ENCODE measurements at regions not wholly inside any gene's neighbourhood (a gene's known extent, or its start where the extent isn't known, plus 50 kb on each side); places are given as distances from the start of the nearest gene placed in this dataset.

GRCh38 chr11:27266125-27266524 lies 96.9 kb downstream of the CCDC34 start:
- no peaks in the 10 kb centered on the region for H3K36me3 ChIP-seq (ENCODE audit: control insufficient read depth, insufficient read depth, low read length)
- H3K4me1 ChIP-seq (ENCODE audit: control insufficient read depth, insufficient read depth, low read length): no peaks in the 10 kb centered on the region
- H3K9me3 ChIP-seq (ENCODE audit: control insufficient read depth, insufficient read depth, low read length): no peaks in the 10 kb centered on the region
- no peak for DNase-seq (ENCODE audit: low read depth in 4 of 6, low spot score in 6 of 6)
- no peak overlapping the region for H3K27ac ChIP-seq (ENCODE audit: low read depth, low read length)
- no peak overlapping the region for H3K4me3 ChIP-seq (ENCODE audit: low read depth, low read length)
- 60% methylated on average over 1 of the region's 2 CpGs for WGBS (ENCODE audit: insufficient coverage)
- H3K27me3 ChIP-seq (ENCODE audit: control insufficient read depth, insufficient read depth, low read length): no peaks in the 10 kb centered on the region

DNA sequence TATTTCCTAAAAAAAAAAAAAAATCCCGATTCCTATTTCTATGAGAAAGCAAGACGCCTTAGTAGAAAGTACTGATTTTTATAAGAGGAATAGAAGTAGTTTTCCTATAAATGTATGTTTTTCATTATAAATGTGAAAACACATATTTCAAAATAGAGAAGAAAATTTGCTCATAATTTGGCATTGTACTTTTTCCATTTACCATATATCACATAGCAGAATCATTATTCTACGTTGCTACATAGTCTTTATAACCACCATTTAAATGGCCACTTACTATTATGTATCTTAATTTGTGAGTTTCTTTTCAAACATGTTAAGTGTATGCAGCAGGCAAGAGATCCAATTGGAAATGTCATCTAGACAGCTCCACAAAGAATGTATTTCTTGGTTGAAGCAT lies 99.0 kb downstream of the CCDC34 start:
- no peaks in the 10 kb centered on the region for H3K27me3 ChIP-seq (ENCODE audit: control insufficient read depth, insufficient read depth, low read length)
- no peaks in the 10 kb centered on the region for H3K36me3 ChIP-seq (ENCODE audit: control insufficient read depth, insufficient read depth, low read length)
- no peaks in the 10 kb centered on the region for H3K4me1 ChIP-seq (ENCODE audit: control insufficient read depth, insufficient read depth, low read length)
- H3K27ac ChIP-seq (ENCODE audit: low read depth, low read length): no peak overlapping the region
- H3K4me3 ChIP-seq (ENCODE audit: low read depth, low read length): no peak overlapping the region
- WGBS (ENCODE audit: insufficient coverage): no CpG with 5 or more reads among the region's 3 CpGs
- no peak for DNase-seq (ENCODE audit: low read depth in 4 of 6, low spot score in 6 of 6)
- no peaks in the 10 kb centered on the region for H3K9me3 ChIP-seq (ENCODE audit: control insufficient read depth, insufficient read depth, low read length)

- H3K9me3 ChIP-seq (ENCODE audit: control insufficient read depth, insufficient read depth, low read length): no peaks in the 10 kb centered on the region
- H3K36me3 ChIP-seq (ENCODE audit: control insufficient read depth, insufficient read depth, low read length): no peaks in the 10 kb centered on the region
- H3K27me3 ChIP-seq (ENCODE audit: control insufficient read depth, insufficient read depth, low read length): no peaks in the 10 kb centered on the region
- no peaks in the 10 kb centered on the region for H3K4me1 ChIP-seq (ENCODE audit: control insufficient read depth, insufficient read depth, low read length)
- no peak overlapping the region for H3K27ac ChIP-seq (ENCODE audit: low read depth, low read length)
- no peak for DNase-seq (ENCODE audit: low read depth in 4 of 6, low spot score in 6 of 6)
- H3K4me3 ChIP-seq (ENCODE audit: low read depth, low read length): no peak overlapping the region
These were observed 100.0 kb downstream of the CCDC34 start for GRCh38 chr11:27263046-27263445.

GRCh38 chr11:27255447-27255828 lies 107.6 kb downstream of the CCDC34 start:
- H3K27me3 ChIP-seq (ENCODE audit: control insufficient read depth, insufficient read depth, low read length): no peaks in the 10 kb centered on the region
- no peak overlapping the region for H3K27ac ChIP-seq (ENCODE audit: low read depth, low read length)
- H3K36me3 ChIP-seq (ENCODE audit: control insufficient read depth, insufficient read depth, low read length): no peaks in the 10 kb centered on the region
- H3K4me3 ChIP-seq (ENCODE audit: low read depth, low read length): no peak overlapping the region
- no peaks in the 10 kb centered on the region for H3K4me1 ChIP-seq (ENCODE audit: control insufficient read depth, insufficient read depth, low read length)
- DNase-seq (ENCODE audit: low read depth in 4 of 6, low spot score in 6 of 6): no peak
- H3K9me3 ChIP-seq (ENCODE audit: control insufficient read depth, insufficient read depth, low read length): no peaks in the 10 kb centered on the region

GRCh38 chr11:27254744-27255446 lies 108.1 kb downstream of the CCDC34 start:
- Histone ChIP-seq H3K36me3 (ENCODE audit: control insufficient read depth, insufficient read depth, low read length) (no peaks in the 10 kb centered on the region), H3K27me3 (ENCODE audit: control insufficient read depth, insufficient read depth, low read length) (no peaks in the 10 kb centered on the region), H3K4me3 (ENCODE audit: low read depth, low read length) (no peak overlapping the region), H3K4me1 (ENCODE audit: control insufficient read depth, insufficient read depth, low read length) (no peaks in the 10 kb centered on the region), H3K27ac (ENCODE audit: low read depth, low read length) (no peak overlapping the region), H3K9me3 (ENCODE audit: control insufficient read depth, insufficient read depth, low read length) (no peaks in the 10 kb centered on the region)
- WGBS (ENCODE audit: insufficient coverage): 50% methylated on average over 1 of the region's 1 CpG
- no peak for DNase-seq (ENCODE audit: low read depth in 4 of 6, low spot score in 6 of 6)

DNA sequence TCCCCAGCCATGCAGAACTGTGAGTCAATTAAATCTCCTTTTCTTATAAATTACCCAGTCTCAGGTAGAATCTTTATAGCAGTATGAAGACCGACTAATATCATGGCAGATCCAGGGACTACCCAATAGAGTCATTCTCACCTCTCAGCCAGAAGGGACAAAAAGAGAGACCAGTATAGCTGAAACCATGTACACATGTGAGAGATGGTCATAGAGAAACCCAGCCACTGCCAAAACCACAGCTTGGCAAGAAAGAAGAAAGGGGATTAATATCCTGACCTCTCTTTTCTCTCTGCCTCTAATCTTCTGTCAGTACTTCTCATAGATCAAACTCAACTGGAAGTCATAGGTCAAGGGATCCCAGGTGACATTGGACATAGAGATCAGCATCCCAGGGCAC lies 109.8 kb downstream of the CCDC34 start:
- Histone ChIP-seq H3K4me3 (ENCODE audit: low read depth, low read length) (no peak overlapping the region), H3K9me3 (ENCODE audit: control insufficient read depth, insufficient read depth, low read length) (no peaks in the 10 kb centered on the region), H3K27ac (ENCODE audit: low read depth, low read length) (no peak overlapping the region), H3K4me1 (ENCODE audit: control insufficient read depth, insufficient read depth, low read length) (peaks cover 6% of the 10 kb centered on the region), H3K27me3 (ENCODE audit: control insufficient read depth, insufficient read depth, low read length) (no peaks in the 10 kb centered on the region), H3K36me3 (ENCODE audit: control insufficient read depth, insufficient read depth, low read length) (no peaks in the 10 kb centered on the region)
- WGBS (ENCODE audit: insufficient coverage): no CpG with 5 or more reads among the region's 1 CpG
- no peak for DNase-seq (ENCODE audit: low read depth in 4 of 6, low spot score in 6 of 6)

GRCh38 chr11:27250867-27251665 lies 111.9 kb downstream of the CCDC34 start:
- Histone ChIP-seq H3K27ac (ENCODE audit: low read depth, low read length) (no peak overlapping the region), H3K4me3 (ENCODE audit: low read depth, low read length) (no peak overlapping the region), H3K4me1 (ENCODE audit: control insufficient read depth, insufficient read depth, low read length) (peaks cover 6% of the 10 kb centered on the region), H3K27me3 (ENCODE audit: control insufficient read depth, insufficient read depth, low read length) (no peaks in the 10 kb centered on the region), H3K36me3 (ENCODE audit: control insufficient read depth, insufficient read depth, low read length) (no peaks in the 10 kb centered on the region), H3K9me3 (ENCODE audit: control insufficient read depth, insufficient read depth, low read length) (no peaks in the 10 kb centered on the region)
- no peak for DNase-seq (ENCODE audit: low read depth in 4 of 6, low spot score in 6 of 6)
- WGBS (ENCODE audit: insufficient coverage): 85% methylated on average over 5 of the region's 5 CpGs

- H3K36me3 ChIP-seq (ENCODE audit: control insufficient read depth, insufficient read depth, low read length): no peaks in the 10 kb centered on the region
- DNase-seq (ENCODE audit: low read depth in 4 of 6, low spot score in 6 of 6): peak in 2 of 6 donors; percentile 20 to 64
- H3K4me3 ChIP-seq (ENCODE audit: low read depth, low read length): no peak overlapping the region
- no peaks in the 10 kb centered on the region for H3K9me3 ChIP-seq (ENCODE audit: control insufficient read depth, insufficient read depth, low read length)
- 53% methylated on average over 8 of the region's 13 CpGs for WGBS (ENCODE audit: insufficient coverage)
- H3K27ac ChIP-seq (ENCODE audit: low read depth, low read length): no peak overlapping the region
- no peaks in the 10 kb centered on the region for H3K27me3 ChIP-seq (ENCODE audit: control insufficient read depth, insufficient read depth, low read length)
- H3K4me1 ChIP-seq (ENCODE audit: control insufficient read depth, insufficient read depth, low read length): peaks cover 6% of the 10 kb centered on the region
These were observed 114.2 kb downstream of the CCDC34 start for GRCh38 chr11:27248576-27249509.

- Histone ChIP-seq H3K4me1 (ENCODE audit: control insufficient read depth, insufficient read depth, low read length) (peaks cover 6% of the 10 kb centered on the region), H3K27ac (ENCODE audit: low read depth, low read length) (no peak overlapping the region), H3K36me3 (ENCODE audit: control insufficient read depth, insufficient read depth, low read length) (no peaks in the 10 kb centered on the region), H3K27me3 (ENCODE audit: control insufficient read depth, insufficient read depth, low read length) (no peaks in the 10 kb centered on the region), H3K4me3 (ENCODE audit: low read depth, low read length) (no peak overlapping the region), H3K9me3 (ENCODE audit: control insufficient read depth, insufficient read depth, low read length) (no peaks in the 10 kb centered on the region)
- DNase-seq (ENCODE audit: low read depth in 4 of 6, low spot score in 6 of 6): no peak
- WGBS (ENCODE audit: insufficient coverage): no CpG with 5 or more reads among the region's 5 CpGs
These were observed 115.4 kb downstream of the CCDC34 start for GRCh38 chr11:27247660-27248059.
